Esophagus muscularis mucosa (tissue), 4 donors: ENCODE measurements at regions not wholly inside any gene's neighbourhood (a gene's known extent, or its start where the extent isn't known, plus 50 kb on each side); places are given as distances from the start of the nearest gene placed in this dataset.
"Not testable (repeated sequence)": the region's sequence is repeated elsewhere in the genome, so short reads cannot be mapped to it uniquely, and the experiment has no call there.

Experiments
- DNase-seq: peaks from one replicate; pipeline ENCODE4 v3.0.0-alpha.2; 2017; ENCODE audit errors: extremely low spot score
- H3K27ac ChIP-seq, 4 donors: fragments of 200-600 bp; sonication (generic); replicated peaks in 1 of 4; 1 replicate in 3 of 4; 2 replicates in 1 of 4; pipeline ENCODE4 v1.5.1; 2016 to 2019; ENCODE audit warnings: mild to moderate bottlenecking in 1 of 4
- H3K27me3 ChIP-seq, 4 donors: fragments of 200-600 bp; sonication (generic); one replicate each; pipeline versions ENCODE4 v1.5.1 to v1.6.0; 2016 to 2019
- H3K36me3 ChIP-seq, 4 donors: fragments of 200-600 bp; sonication (generic); one replicate each; pipeline ENCODE4 v1.5.1; 2016 to 2019
- H3K4me1 ChIP-seq, 4 donors: fragments of 200-600 bp; sonication (generic); one replicate each; pipeline ENCODE4 v1.5.1; 2016 to 2019
- H3K4me3 ChIP-seq, 4 donors: fragments of 200-600 bp; sonication (generic); 1 replicate in 2 of 4; 2 replicates in 2 of 4; pipeline ENCODE4 v1.5.1; 2016 to 2019; ENCODE audit warnings: mild to moderate bottlenecking in 4 of 4, moderate library complexity in 1 of 4
- H3K9me3 ChIP-seq, 4 donors: fragments of 200-600 bp; sonication (generic); 1 replicate in 3 of 4; 2 replicates in 1 of 4; pipeline ENCODE4 v1.5.1; 2016 to 2019
- EP300 ChIP-seq: sonication (generic); formaldehyde crosslinking; IDR thresholded peaks from one replicate; pipeline ENCODE4 v1.6.1; 2017; ENCODE audit warnings: antibody characterized with exemption
- POLR2A ChIP-seq: fragments of 450-650 bp; IDR thresholded peaks from one replicate; pipeline ENCODE4 v1.6.1; 2017; ENCODE audit warnings: antibody characterized with exemption, moderate library complexity, mild to moderate bottlenecking, low read depth
- POLR2AphosphoS5 ChIP-seq, 2 donors: sonication (generic); formaldehyde crosslinking; IDR thresholded peaks; one replicate each; pipeline ENCODE4 v1.6.1; 2017; ENCODE audit warnings: antibody characterized with exemption in 2 of 2
- WGBS: methylation state at CpG from one replicate; pipeline ENCODE4 v1.1.5; 2018; 5-methylcytosine and 5-hydroxymethylcytosine counted together
- intact Hi-C: fragments of 100-400 bp; cut with DNase I; formaldehyde crosslinking; loops from one replicate; pipeline ENCODE4 v1.15.1; 2023
- TF ChIP-seq, protein P1 (sequence below), 3 experiments: fragments of 200-600 bp in 2 of 3; fragments of 450-650 bp in 1 of 3; sonication (generic) in 2 of 3; IDR thresholded peaks; one replicate each; pipeline ENCODE4 v1.5.1; 2017 to 2019; ENCODE audit warnings: antibody characterized with exemption in 3 of 3, mild to moderate bottlenecking in 2 of 3, moderate library complexity in 1 of 3

GRCh38 chr6:93183531-93183972, 235.8 kb downstream of the EPHA7 start:
- TF ChIP-seq POLR2AphosphoS5 (IDR thresholded peaks at IDR 0.05) (no peak), EP300 (no peak), POLR2A (no peak)
- TF ChIP-seq, protein P1, sequence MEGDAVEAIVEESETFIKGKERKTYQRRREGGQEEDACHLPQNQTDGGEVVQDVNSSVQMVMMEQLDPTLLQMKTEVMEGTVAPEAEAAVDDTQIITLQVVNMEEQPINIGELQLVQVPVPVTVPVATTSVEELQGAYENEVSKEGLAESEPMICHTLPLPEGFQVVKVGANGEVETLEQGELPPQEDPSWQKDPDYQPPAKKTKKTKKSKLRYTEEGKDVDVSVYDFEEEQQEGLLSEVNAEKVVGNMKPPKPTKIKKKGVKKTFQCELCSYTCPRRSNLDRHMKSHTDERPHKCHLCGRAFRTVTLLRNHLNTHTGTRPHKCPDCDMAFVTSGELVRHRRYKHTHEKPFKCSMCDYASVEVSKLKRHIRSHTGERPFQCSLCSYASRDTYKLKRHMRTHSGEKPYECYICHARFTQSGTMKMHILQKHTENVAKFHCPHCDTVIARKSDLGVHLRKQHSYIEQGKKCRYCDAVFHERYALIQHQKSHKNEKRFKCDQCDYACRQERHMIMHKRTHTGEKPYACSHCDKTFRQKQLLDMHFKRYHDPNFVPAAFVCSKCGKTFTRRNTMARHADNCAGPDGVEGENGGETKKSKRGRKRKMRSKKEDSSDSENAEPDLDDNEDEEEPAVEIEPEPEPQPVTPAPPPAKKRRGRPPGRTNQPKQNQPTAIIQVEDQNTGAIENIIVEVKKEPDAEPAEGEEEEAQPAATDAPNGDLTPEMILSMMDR (IDR thresholded peaks at IDR 0.05): no peak
- intact Hi-C loops: no loop called here
- no peak for DNase-seq
- Histone ChIP-seq H3K27ac (no peak overlapping the region), H3K36me3 (no peaks in the 10 kb centered on the region), H3K9me3 (no peaks in the 10 kb centered on the region), H3K4me3 (no peak overlapping the region), H3K27me3 (no peaks in the 10 kb centered on the region), H3K4me1 (peaks cover 0 to 8% (median 2%) of the 10 kb centered on the region in 4 donors)
- 67% methylated on average over 3 of the region's 3 CpGs for WGBS

GRCh38 chr6:93182938-93183479, 236.3 kb downstream of the EPHA7 start:
- H3K9me3 ChIP-seq: no peaks in the 10 kb centered on the region
- no peaks in the 10 kb centered on the region for H3K36me3 ChIP-seq
- no peak overlapping the region for H3K4me3 ChIP-seq
- peaks cover 0 to 9% (median 5%) of the 10 kb centered on the region in 4 donors for H3K4me1 ChIP-seq
- intact Hi-C loops: no loop called here
- H3K27ac ChIP-seq: no peak overlapping the region
- WGBS: 72% methylated on average over 2 of the region's 2 CpGs
- H3K27me3 ChIP-seq: no peaks in the 10 kb centered on the region
- no peak for DNase-seq
- TF ChIP-seq POLR2AphosphoS5 (IDR thresholded peaks at IDR 0.05) (no peak), EP300 (no peak), POLR2A (no peak)
- TF ChIP-seq, protein P1 (IDR thresholded peaks at IDR 0.05): no peak

DNA sequence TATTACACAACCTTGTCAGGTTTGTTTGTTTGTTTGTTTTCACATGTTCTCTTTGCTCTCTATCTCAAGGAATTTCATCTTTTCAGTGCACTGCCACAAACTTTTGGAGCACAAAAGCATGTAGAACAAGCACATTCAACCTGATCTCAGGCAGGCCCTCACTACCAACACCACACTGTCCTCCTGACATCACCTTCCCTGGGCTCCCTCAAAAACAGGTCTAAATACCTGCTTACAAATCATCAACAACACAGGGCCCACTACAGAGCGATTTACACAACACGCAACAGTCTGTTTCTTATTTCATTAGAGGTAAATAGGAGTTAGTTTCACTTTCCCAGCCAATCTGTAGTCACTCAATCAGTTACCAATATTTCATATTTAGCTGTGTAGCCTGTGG, 241.4 kb downstream of the EPHA7 start:
- peaks cover 0 to 20% (median 16%) of the 10 kb centered on the region in 4 donors for H3K4me1 ChIP-seq
- intact Hi-C loops: no loop called here
- WGBS: 89% methylated on average over 2 of the region's 2 CpGs

GRCh38 chr6:93177438-93177837, 241.9 kb downstream of the EPHA7 start:
- intact Hi-C loops: no loop called here
- Histone ChIP-seq H3K36me3 (no peaks in the 10 kb centered on the region), H3K4me3 (no peak overlapping the region), H3K4me1 (peaks cover 0 to 20% (median 16%) of the 10 kb centered on the region in 4 donors), H3K9me3 (no peaks in the 10 kb centered on the region), H3K27me3 (no peaks in the 10 kb centered on the region), H3K27ac (no peak overlapping the region)
- no peak for DNase-seq
- WGBS: 83% methylated on average over 3 of the region's 3 CpGs
- no peak for TF ChIP-seq EP300
- TF ChIP-seq POLR2A: no peak
- no peak for TF ChIP-seq POLR2AphosphoS5 (IDR thresholded peaks at IDR 0.05)
- TF ChIP-seq, protein P1 (IDR thresholded peaks at IDR 0.05): no peak

More for the DNA sequence above, 241.4 kb downstream of the EPHA7 start:
- Histone ChIP-seq H3K9me3 (no peaks in the 10 kb centered on the region), H3K36me3 (no peaks in the 10 kb centered on the region), H3K27me3 (no peaks in the 10 kb centered on the region), H3K4me3 (no peak overlapping the region), H3K27ac (no peak overlapping the region)
- no peak for DNase-seq
- TF ChIP-seq POLR2AphosphoS5 (IDR thresholded peaks at IDR 0.05) (no peak), EP300 (no peak), POLR2A (no peak)
- TF ChIP-seq, protein P1 (IDR thresholded peaks at IDR 0.05): no peak

GRCh38 chr6:93176070-93176469, 243.3 kb downstream of the EPHA7 start:
- 75% methylated on average over 1 of the region's 1 CpG for WGBS

DNA sequence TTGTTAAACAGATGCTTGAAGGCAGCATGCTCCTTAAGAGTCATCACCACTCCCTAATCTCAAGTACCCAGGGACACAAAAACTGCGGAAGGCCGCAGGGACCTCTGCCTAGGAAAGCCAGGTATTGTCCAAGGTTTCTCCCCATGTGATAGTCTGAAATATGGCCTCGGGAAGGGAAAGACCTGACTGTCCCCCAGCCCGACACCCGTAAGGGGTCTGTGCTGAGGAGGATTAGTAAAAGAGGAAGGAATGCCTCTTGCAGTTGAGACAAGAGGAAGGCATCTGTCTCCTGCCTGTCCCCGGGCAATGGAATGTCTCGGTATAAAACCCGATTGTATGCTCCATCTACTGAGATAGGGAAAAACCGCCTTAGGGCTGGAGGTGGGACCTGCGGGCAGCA, 245.8 kb downstream of the EPHA7 start:
- H3K27me3 ChIP-seq, intact Hi-C loops, H3K4me3 ChIP-seq, H3K27ac ChIP-seq, H3K9me3 ChIP-seq, H3K36me3 ChIP-seq, DNase-seq: not testable (repeated sequence)
- 82% methylated on average over 6 of the region's 10 CpGs for WGBS
- peaks cover 0 to 23% (median 16%) of the 10 kb centered on the region in 4 donors for H3K4me1 ChIP-seq

More at GRCh38 chr6:93176070-93176469, 243.3 kb downstream of the EPHA7 start:
- no peak for DNase-seq
- TF ChIP-seq, protein P1 (IDR thresholded peaks at IDR 0.05): no peak
- TF ChIP-seq POLR2A (no peak), EP300 (no peak), POLR2AphosphoS5 (IDR thresholded peaks at IDR 0.05) (no peak)
- Histone ChIP-seq H3K4me3 (no peak overlapping the region), H3K27ac (no peak overlapping the region), H3K36me3 (no peaks in the 10 kb centered on the region), H3K4me1 (peaks cover 0 to 20% (median 16%) of the 10 kb centered on the region in 4 donors), H3K9me3 (no peaks in the 10 kb centered on the region), H3K27me3 (no peaks in the 10 kb centered on the region)
- intact Hi-C loops: no loop called here
